Chondrocyte (in vitro differentiated cells): ENCODE measurements at regions not wholly inside any gene's neighbourhood (a gene's known extent, or its start where the extent isn't known, plus 50 kb on each side); places are given as distances from the start of the nearest gene placed in this dataset.
A peak's percentile ranks its signal among the peaks of the same experiment; 100 is the strongest.

ENCODE experiments used
- DNase-seq: peaks from one replicate; pipeline ENCODE4 v3.0.0; 2021; ENCODE audit warnings: mixed read lengths, low spot score
- H3K27ac Mint-ChIP-seq: one replicate; pipeline ENCODE4 v1.8.0; 2021; ENCODE audit warnings: mild to moderate bottlenecking, moderate library complexity, mixed read lengths; ENCODE audit not compliant: unreplicated experiment
- H3K27me3 Mint-ChIP-seq: 2 replicates; pipeline ENCODE4 v1.8.0; 2021; ENCODE audit warnings: low read depth, mixed read lengths
- H3K36me3 Mint-ChIP-seq: 2 replicates; pipeline ENCODE4 v1.8.0; 2021; ENCODE audit warnings: low read depth, mixed read lengths
- H3K4me1 Mint-ChIP-seq: 2 replicates; pipeline ENCODE4 v1.8.0; 2021; ENCODE audit warnings: low read depth, mild to moderate bottlenecking, mixed read lengths
- H3K4me3 Mint-ChIP-seq: one replicate; pipeline ENCODE4 v1.8.0; 2021; ENCODE audit warnings: mild to moderate bottlenecking, moderate library complexity, mixed read lengths; ENCODE audit not compliant: unreplicated experiment
- H3K9me3 Mint-ChIP-seq: 2 replicates; pipeline ENCODE4 v1.8.0; 2021; ENCODE audit warnings: low read depth, mixed read lengths
- CTCF ChIP-seq: fragments of 200-600 bp; sonication (generic); IDR thresholded peaks from 2 replicates; pipeline ENCODE4 v1.5.0; 2021; ENCODE audit warnings: antibody characterized with exemption, mild to moderate bottlenecking, moderate library complexity

- Mint-ChIP-seq H3K4me3 (no peak overlapping the region), H3K27ac (no peak overlapping the region), H3K9me3 (no peaks in the 10 kb centered on the region), H3K27me3 (peaks cover 57% of the 10 kb centered on the region), H3K4me1 (no peaks in the 10 kb centered on the region), H3K36me3 (no peaks in the 10 kb centered on the region)
- no peak for DNase-seq
- no peak for TF ChIP-seq CTCF
These were observed 184.5 kb downstream of the MTX2 start for GRCh38 chr2:176453784-176454183.

- no peaks in the 10 kb centered on the region for H3K4me1 Mint-ChIP-seq
- no peak overlapping the region for H3K27ac Mint-ChIP-seq
- DNase-seq, result no peak
- H3K27me3 Mint-ChIP-seq, result peaks cover 59% of the 10 kb centered on the region
- H3K9me3 Mint-ChIP-seq, result no peaks in the 10 kb centered on the region
- peak; percentile 94 for TF ChIP-seq CTCF
- H3K36me3 Mint-ChIP-seq, result no peaks in the 10 kb centered on the region
- H3K4me3 Mint-ChIP-seq, result no peak overlapping the region
These were observed 185.9 kb downstream of the MTX2 start for GRCh38 chr2:176454893-176455815.

GRCh38 chr2:176455816-176456291 is 186.6 kb downstream of the MTX2 start:
- no peak overlapping the region for H3K27ac Mint-ChIP-seq
- H3K4me1 Mint-ChIP-seq, result no peaks in the 10 kb centered on the region
- H3K27me3 Mint-ChIP-seq, result peaks cover 56% of the 10 kb centered on the region
- H3K4me3 Mint-ChIP-seq, result no peak overlapping the region
- no peaks in the 10 kb centered on the region for H3K9me3 Mint-ChIP-seq
- no peak for TF ChIP-seq CTCF
- DNase-seq, result no peak
- no peaks in the 10 kb centered on the region for H3K36me3 Mint-ChIP-seq

GRCh38 chr2:176457481-176457880 is 188.2 kb downstream of the MTX2 start:
- H3K27ac Mint-ChIP-seq, result no peak overlapping the region
- no peaks in the 10 kb centered on the region for H3K4me1 Mint-ChIP-seq
- no peak overlapping the region for H3K4me3 Mint-ChIP-seq
- no peaks in the 10 kb centered on the region for H3K36me3 Mint-ChIP-seq
- TF ChIP-seq CTCF, result no peak
- H3K9me3 Mint-ChIP-seq, result no peaks in the 10 kb centered on the region
- DNase-seq, result no peak
- peaks cover 62% of the 10 kb centered on the region for H3K27me3 Mint-ChIP-seq

GRCh38 chr2:176461098-176461808 is 192.0 kb downstream of the MTX2 start:
- no peaks in the 10 kb centered on the region for H3K36me3 Mint-ChIP-seq
- no peak overlapping the region for H3K4me3 Mint-ChIP-seq
- TF ChIP-seq CTCF, result no peak
- no peaks in the 10 kb centered on the region for H3K9me3 Mint-ChIP-seq
- H3K27me3 Mint-ChIP-seq, result peaks cover 65% of the 10 kb centered on the region
- no peaks in the 10 kb centered on the region for H3K4me1 Mint-ChIP-seq
- H3K27ac Mint-ChIP-seq, result no peak overlapping the region
- no peak for DNase-seq
